Natural killer cell (primary cell): ENCODE measurements at regions not wholly inside any gene's neighbourhood (a gene's known extent, or its start where the extent isn't known, plus 50 kb on each side); places are given as distances from the start of the nearest gene placed in this dataset.

Experiments used
- ATAC-seq, 3 donors: fragments of 150-1000 bp in 2 of 3; fragments of 200-7000 bp in 1 of 3; cut with Tn5 transposase; 1 replicate in 1 of 3; 2 replicates in 2 of 3; pipeline ENCODE4 v1.10.0; 2021; ENCODE audit warnings: mild to moderate bottlenecking in 2 of 3, moderate library complexity in 2 of 3
- DNase-seq, 2 donors: peaks; one replicate each; pipeline versions ENCODE4 v3.0.0 to v3.0.0-alpha.2; 2013 to 2021; ENCODE audit warnings: mixed read lengths in 1 of 2
- H3K27ac ChIP-seq: one replicate; pipeline ENCODE4 v1.5.1; 2013; ENCODE audit warnings: mild to moderate bottlenecking, low read length
- H3K27me3 ChIP-seq: one replicate; pipeline ENCODE4 v1.6.1; 2013; ENCODE audit warnings: low read length; ENCODE audit not compliant: control insufficient read depth, insufficient read depth
- H3K36me3 ChIP-seq: one replicate; pipeline ENCODE4 v1.6.1; 2013; ENCODE audit warnings: low read length; ENCODE audit not compliant: control insufficient read depth, insufficient read depth
- H3K4me1 ChIP-seq: one replicate; pipeline ENCODE4 v1.6.1; 2013; ENCODE audit warnings: low read length; ENCODE audit not compliant: control insufficient read depth, insufficient read depth
- H3K4me3 ChIP-seq: one replicate; pipeline ENCODE4 v1.5.1; 2013; ENCODE audit warnings: low read length
- H3K9me3 ChIP-seq: one replicate; pipeline ENCODE4 v1.6.1; 2013; ENCODE audit warnings: low read length; ENCODE audit not compliant: control insufficient read depth, insufficient read depth
- H3K27ac Mint-ChIP-seq, 2 donors: one replicate each; pipeline ENCODE4 v1.8.0; 2022; ENCODE audit warnings: mild to moderate bottlenecking in 2 of 2, mixed read lengths in 2 of 2, moderate library complexity in 1 of 2
- H3K27me3 Mint-ChIP-seq, 2 donors: one replicate each; pipeline ENCODE4 v1.8.0; 2022; ENCODE audit warnings: low read depth in 2 of 2, mixed read lengths in 2 of 2
- H3K36me3 Mint-ChIP-seq: one replicate; pipeline ENCODE4 v1.8.0; 2022; ENCODE audit warnings: mixed read lengths
- H3K4me1 Mint-ChIP-seq, 2 donors: one replicate each; pipeline ENCODE4 v1.8.0; 2022; ENCODE audit warnings: mixed read lengths in 2 of 2
- H3K4me3 Mint-ChIP-seq: one replicate; pipeline ENCODE4 v1.8.0; 2022; ENCODE audit warnings: mild to moderate bottlenecking, moderate library complexity, mixed read lengths
- H3K9me3 Mint-ChIP-seq, 2 donors: one replicate each; pipeline ENCODE4 v1.8.0; 2022; ENCODE audit warnings: mixed read lengths in 2 of 2
- CTCF ChIP-seq: fragments of 200-600 bp; IDR thresholded peaks from one replicate; pipeline ENCODE4 v1.8.0; 2022; ENCODE audit warnings: antibody characterized with exemption
- WGBS: methylation state at CpG from one replicate; pipeline ENCODE4 v1.1.7; 2013; ENCODE audit warnings: missing lambda C conversion rate; ENCODE audit not compliant: insufficient coverage; 5-methylcytosine and 5-hydroxymethylcytosine counted together
- intact Hi-C: fragments of 100-400 bp; cut with micrococcal nuclease; formaldehyde crosslinking; loops from one replicate; pipeline ENCODE4 v1.14.2; 2022

- ATAC-seq, result no peak
- Histone ChIP-seq H3K36me3 (no peaks in the 10 kb centered on the region), H3K4me3 (no peak overlapping the region), H3K27me3 (no peaks in the 10 kb centered on the region), H3K27ac (no peak overlapping the region), H3K4me1 (no peaks in the 10 kb centered on the region), H3K9me3 (peaks cover 17% of the 10 kb centered on the region)
- Mint-ChIP-seq H3K9me3 (peaks cover 9 to 17% of the 10 kb centered on the region in 2 donors), H3K36me3 (no peaks in the 10 kb centered on the region), H3K27me3 (no peaks in the 10 kb centered on the region), H3K4me3 (no peak overlapping the region), H3K4me1 (no peaks in the 10 kb centered on the region), H3K27ac (no peak overlapping the region)
- 84% methylated on average over 9 of the region's 9 CpGs for WGBS
- intact Hi-C loops, result loop anchor here (10.0 kb wide), 1 partner anchor 181 kb away; no protein-coding TSS in a partner anchor
- no peak for DNase-seq
- no peak for TF ChIP-seq CTCF
Measured at GRCh38 chr1:30095451-30096025, 627.8 kb downstream of the MATN1 start.

- no peaks in the 10 kb centered on the region for H3K4me1 Mint-ChIP-seq
- H3K27me3 ChIP-seq, result no peaks in the 10 kb centered on the region
- no peaks in the 10 kb centered on the region for H3K36me3 Mint-ChIP-seq
- H3K27me3 Mint-ChIP-seq, result peaks cover 0 to 2% of the 10 kb centered on the region in 2 donors
- no peak for TF ChIP-seq CTCF
- H3K27ac Mint-ChIP-seq, result no peak overlapping the region
- H3K4me1 ChIP-seq, result no peaks in the 10 kb centered on the region
- H3K4me3 ChIP-seq, result no peak overlapping the region
- H3K27ac ChIP-seq, result no peak overlapping the region
- no peaks in the 10 kb centered on the region for H3K36me3 ChIP-seq
- H3K9me3 Mint-ChIP-seq, result peaks cover 9 to 17% of the 10 kb centered on the region in 2 donors
- no peak for ATAC-seq
- 100% methylated on average over 2 of the region's 4 CpGs for WGBS
- H3K9me3 ChIP-seq, result peaks cover 17% of the 10 kb centered on the region
- H3K4me3 Mint-ChIP-seq, result no peak overlapping the region
- intact Hi-C loops, result loop anchor here (10.0 kb wide), 1 partner anchor 180 kb away; no protein-coding TSS in a partner anchor
- DNase-seq, result no peak
Measured at GRCh38 chr1:30095051-30095450, 628.3 kb downstream of the MATN1 start.

GRCh38 chr1:30092051-30092858 is 631.1 kb downstream of the MATN1 start:
- peaks cover 4 to 21% of the 10 kb centered on the region in 2 donors for H3K27me3 Mint-ChIP-seq
- H3K36me3 Mint-ChIP-seq, result no peaks in the 10 kb centered on the region

More at GRCh38 chr1:30092051-30092858, 631.1 kb downstream of the MATN1 start:
- Histone ChIP-seq H3K9me3 (peaks cover 17% of the 10 kb centered on the region), H3K27ac (no peak overlapping the region), H3K4me1 (no peaks in the 10 kb centered on the region), H3K36me3 (no peaks in the 10 kb centered on the region), H3K4me3 (no peak overlapping the region), H3K27me3 (no peaks in the 10 kb centered on the region)
- DNase-seq (no peak), ATAC-seq (no peak)
- no peak overlapping the region for H3K4me3 Mint-ChIP-seq
- intact Hi-C loops, result loop anchor here (10.0 kb wide), 1 partner anchor 177 kb away; no protein-coding TSS in a partner anchor
- H3K27ac Mint-ChIP-seq, result no peak overlapping the region
- 94% methylated on average over 12 of the region's 12 CpGs for WGBS
- no peak for TF ChIP-seq CTCF
- H3K4me1 Mint-ChIP-seq, result no peaks in the 10 kb centered on the region
- peaks cover 9 to 17% of the 10 kb centered on the region in 2 donors for H3K9me3 Mint-ChIP-seq
